Neural progenitor cell (in vitro differentiated cells): ENCODE measurements at regions not wholly inside any gene's neighbourhood (a gene's known extent, or its start where the extent isn't known, plus 50 kb on each side); places are given as distances from the start of the nearest gene placed in this dataset.

Experiments used
- DNase-seq: peaks from one replicate; pipeline ENCODE4 v3.0.0-alpha.2; 2016; ENCODE audit warnings: low spot score
- H2AFZ ChIP-seq: fragments of 200-600 bp; sonication (generic); replicated peaks from 2 replicates; pipeline ENCODE4 v1.6.1; 2016; ENCODE audit warnings: antibody characterized with exemption
- H3F3A ChIP-seq: fragments of 200-600 bp; sonication (generic); 2 replicates; pipeline ENCODE4 v1.6.1; 2016; ENCODE audit warnings: antibody characterized with exemption, low read depth
- H3K27ac ChIP-seq: fragments of 200-600 bp; sonication (generic); 2 replicates; pipeline ENCODE4 v1.5.1; 2016; ENCODE audit warnings: mild to moderate bottlenecking
- H3K27me3 ChIP-seq: fragments of 200-600 bp; sonication (generic); 2 replicates; pipeline ENCODE4 v1.6.1; 2016; ENCODE audit warnings: mild to moderate bottlenecking, moderate library complexity
- H3K36me3 ChIP-seq: fragments of 200-600 bp; sonication (generic); 2 replicates; pipeline ENCODE4 v1.5.1; 2016
- H3K4me1 ChIP-seq: fragments of 200-600 bp; sonication (generic); 2 replicates; pipeline ENCODE4 v1.6.1; 2016; ENCODE audit warnings: mixed run types
- H3K4me2 ChIP-seq: fragments of 200-600 bp; sonication (generic); 2 replicates; pipeline ENCODE4 v1.6.1; 2016
- H3K4me3 ChIP-seq: fragments of 200-600 bp; sonication (generic); 2 replicates; pipeline ENCODE4 v1.5.1; 2016
- H3K79me2 ChIP-seq: fragments of 200-600 bp; sonication (generic); 2 replicates; pipeline ENCODE4 v1.6.1; 2016; ENCODE audit warnings: low read depth
- H3K9ac ChIP-seq: fragments of 200-600 bp; sonication (generic); 2 replicates; pipeline ENCODE4 v1.6.1; 2016
- H3K9me3 ChIP-seq: fragments of 200-600 bp; sonication (generic); 2 replicates; pipeline ENCODE4 v1.5.1; 2016; ENCODE audit warnings: low read depth
- H4K20me1 ChIP-seq: fragments of 200-600 bp; sonication (generic); 2 replicates; pipeline ENCODE4 v1.6.1; 2016; ENCODE audit warnings: low read depth
- H3K27ac Mint-ChIP-seq: 3 replicates; pipeline ENCODE4 v1.8.0; 2021; ENCODE audit warnings: mixed read lengths
- H3K27me3 Mint-ChIP-seq: 2 replicates; pipeline ENCODE4 v1.8.0; 2022; ENCODE audit warnings: low read depth, mild to moderate bottlenecking, inconsistent platforms, moderate library complexity, mixed read lengths; ENCODE audit not compliant: insufficient read depth
- H3K36me3 Mint-ChIP-seq: 3 replicates; pipeline ENCODE4 v1.8.0; 2021; ENCODE audit warnings: mixed read lengths
- H3K4me1 Mint-ChIP-seq: 3 replicates; pipeline ENCODE4 v1.8.0; 2021; ENCODE audit warnings: mixed read lengths
- H3K4me3 Mint-ChIP-seq: 3 replicates; pipeline ENCODE4 v1.8.0; 2021; ENCODE audit warnings: mild to moderate bottlenecking, moderate library complexity, mixed read lengths
- H3K9me3 Mint-ChIP-seq: 3 replicates; pipeline ENCODE4 v1.8.0; 2020; ENCODE audit warnings: mixed read lengths
- EZH2 ChIP-seq: fragments of 200-600 bp; sonication (generic); IDR thresholded peaks from 2 replicates; pipeline ENCODE4 v1.6.1; 2017; ENCODE audit warnings: antibody characterized with exemption, mild to moderate bottlenecking, moderate library complexity
- EZH2phosphoT487 ChIP-seq: fragments of 200-600 bp; sonication (generic); IDR thresholded peaks from 2 replicates; pipeline ENCODE4 v1.6.1; 2017; ENCODE audit warnings: antibody characterized with exemption
- TF ChIP-seq, protein P1 (sequence below): fragments of 200-600 bp; sonication (generic); IDR thresholded peaks from 2 replicates; pipeline ENCODE4 v1.5.1; 2017; ENCODE audit warnings: antibody characterized with exemption, mild to moderate bottlenecking

DNA sequence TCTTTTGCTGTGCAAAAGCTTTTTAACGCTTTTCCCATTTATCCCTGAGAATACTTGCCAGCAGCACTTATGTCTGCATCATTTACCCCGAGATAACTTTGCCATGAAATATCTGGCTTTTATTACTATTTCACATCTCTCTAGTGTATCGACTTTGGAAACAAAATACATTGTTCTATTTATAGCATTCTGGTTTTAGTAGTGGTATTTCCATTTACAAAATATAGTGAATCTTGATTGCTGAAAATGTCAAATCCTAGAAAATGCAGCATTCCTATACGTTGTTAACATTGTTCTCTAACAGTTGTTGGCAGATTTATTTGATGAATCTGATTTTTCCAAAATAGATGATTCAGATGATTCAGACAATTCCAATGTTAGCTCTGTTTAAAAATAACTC, 189.3 kb upstream of the SPRY2 start:
- Histone ChIP-seq H3K4me1 (peaks cover 9% of the 10 kb centered on the region), H3K4me3 (no peak overlapping the region), H3K4me2 (no peak overlapping the region), H2AFZ (no peak overlapping the region), H3K9me3 (no peaks in the 10 kb centered on the region), H3K36me3 (no peaks in the 10 kb centered on the region), H3K27ac (no peak overlapping the region), H3K79me2 (no peaks in the 10 kb centered on the region), H3F3A (no peaks in the 10 kb centered on the region), H3K9ac (no peak overlapping the region), H4K20me1 (no peaks in the 10 kb centered on the region), H3K27me3 (no peaks in the 10 kb centered on the region)
- no peak overlapping the region for H3K4me3 Mint-ChIP-seq
- peaks cover 3% of the 10 kb centered on the region for H3K36me3 Mint-ChIP-seq
- no peaks in the 10 kb centered on the region for H3K27me3 Mint-ChIP-seq
- no peaks in the 10 kb centered on the region for H3K4me1 Mint-ChIP-seq
- no peak for DNase-seq
- no peak for TF ChIP-seq EZH2phosphoT487
- TF ChIP-seq, protein P1, sequence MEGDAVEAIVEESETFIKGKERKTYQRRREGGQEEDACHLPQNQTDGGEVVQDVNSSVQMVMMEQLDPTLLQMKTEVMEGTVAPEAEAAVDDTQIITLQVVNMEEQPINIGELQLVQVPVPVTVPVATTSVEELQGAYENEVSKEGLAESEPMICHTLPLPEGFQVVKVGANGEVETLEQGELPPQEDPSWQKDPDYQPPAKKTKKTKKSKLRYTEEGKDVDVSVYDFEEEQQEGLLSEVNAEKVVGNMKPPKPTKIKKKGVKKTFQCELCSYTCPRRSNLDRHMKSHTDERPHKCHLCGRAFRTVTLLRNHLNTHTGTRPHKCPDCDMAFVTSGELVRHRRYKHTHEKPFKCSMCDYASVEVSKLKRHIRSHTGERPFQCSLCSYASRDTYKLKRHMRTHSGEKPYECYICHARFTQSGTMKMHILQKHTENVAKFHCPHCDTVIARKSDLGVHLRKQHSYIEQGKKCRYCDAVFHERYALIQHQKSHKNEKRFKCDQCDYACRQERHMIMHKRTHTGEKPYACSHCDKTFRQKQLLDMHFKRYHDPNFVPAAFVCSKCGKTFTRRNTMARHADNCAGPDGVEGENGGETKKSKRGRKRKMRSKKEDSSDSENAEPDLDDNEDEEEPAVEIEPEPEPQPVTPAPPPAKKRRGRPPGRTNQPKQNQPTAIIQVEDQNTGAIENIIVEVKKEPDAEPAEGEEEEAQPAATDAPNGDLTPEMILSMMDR = no peak
- TF ChIP-seq EZH2 = no peak
- H3K27ac Mint-ChIP-seq = no peak overlapping the region
- H3K9me3 Mint-ChIP-seq = peaks cover 18% of the 10 kb centered on the region

DNA sequence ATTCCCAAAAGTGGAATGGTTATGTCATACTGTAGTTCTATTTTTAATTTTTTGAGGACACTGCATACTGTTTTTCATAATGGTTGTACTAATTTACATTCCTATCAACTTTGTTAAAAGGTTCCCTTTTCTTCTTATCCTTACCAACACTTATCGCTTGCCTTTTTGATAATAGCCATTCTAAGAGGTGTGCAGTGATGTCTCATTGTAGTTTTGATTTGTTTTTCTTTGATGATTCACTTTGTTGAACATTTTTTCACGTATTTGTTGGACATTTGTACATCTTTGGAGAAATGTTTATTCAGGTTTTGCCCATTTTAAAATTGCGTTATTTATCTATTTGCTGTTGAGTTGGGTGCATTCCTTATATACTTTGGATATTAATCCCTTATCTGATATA, 188.8 kb upstream of the SPRY2 start:
- Histone ChIP-seq H3K4me1 (peaks cover 9% of the 10 kb centered on the region), H3K27ac (no peak overlapping the region), H3K36me3 (no peaks in the 10 kb centered on the region), H3K79me2 (no peaks in the 10 kb centered on the region), H3F3A (no peaks in the 10 kb centered on the region), H3K9me3 (no peaks in the 10 kb centered on the region), H2AFZ (no peak overlapping the region), H3K4me3 (no peak overlapping the region), H3K27me3 (no peaks in the 10 kb centered on the region), H3K9ac (no peak overlapping the region), H4K20me1 (no peaks in the 10 kb centered on the region), H3K4me2 (no peak overlapping the region)
- Mint-ChIP-seq H3K27me3 (no peaks in the 10 kb centered on the region), H3K27ac (no peak overlapping the region), H3K36me3 (peaks cover 3% of the 10 kb centered on the region), H3K4me1 (no peaks in the 10 kb centered on the region), H3K9me3 (peaks cover 18% of the 10 kb centered on the region), H3K4me3 (no peak overlapping the region)
- TF ChIP-seq, protein P1 = no peak
- TF ChIP-seq EZH2phosphoT487 (no peak), EZH2 (no peak)
- DNase-seq = no peak

GRCh38 chr13:80528733-80529132, 187.8 kb upstream of the SPRY2 start:
- Histone ChIP-seq H3F3A (no peaks in the 10 kb centered on the region), H3K4me2 (no peak overlapping the region), H3K4me1 (peaks cover 10% of the 10 kb centered on the region), H3K79me2 (no peaks in the 10 kb centered on the region), H4K20me1 (no peaks in the 10 kb centered on the region), H2AFZ (no peak overlapping the region), H3K9ac (no peak overlapping the region), H3K27me3 (no peaks in the 10 kb centered on the region), H3K4me3 (no peak overlapping the region), H3K36me3 (no peaks in the 10 kb centered on the region), H3K9me3 (no peaks in the 10 kb centered on the region), H3K27ac (no peak overlapping the region)
- peaks cover 3% of the 10 kb centered on the region for H3K36me3 Mint-ChIP-seq
- TF ChIP-seq EZH2 = no peak
- TF ChIP-seq, protein P1 = no peak
- H3K4me3 Mint-ChIP-seq = no peak overlapping the region
- H3K4me1 Mint-ChIP-seq = no peaks in the 10 kb centered on the region
- H3K27ac Mint-ChIP-seq = no peak overlapping the region
- peaks cover 18% of the 10 kb centered on the region for H3K9me3 Mint-ChIP-seq
- no peaks in the 10 kb centered on the region for H3K27me3 Mint-ChIP-seq
- DNase-seq = no peak

GRCh38 chr13:80527400-80527799, 186.5 kb upstream of the SPRY2 start:
- Mint-ChIP-seq H3K27ac (no peak overlapping the region), H3K27me3 (no peaks in the 10 kb centered on the region), H3K4me3 (no peak overlapping the region), H3K4me1 (no peaks in the 10 kb centered on the region), H3K36me3 (peaks cover 3% of the 10 kb centered on the region), H3K9me3 (peaks cover 18% of the 10 kb centered on the region)
- TF ChIP-seq EZH2 = no peak
- TF ChIP-seq, protein P1 = no peak
- TF ChIP-seq EZH2phosphoT487 = no peak
- no peak for DNase-seq
- no peak overlapping the region for H3K9ac ChIP-seq
- H3K4me2 ChIP-seq = no peak overlapping the region
- H3K79me2 ChIP-seq = no peaks in the 10 kb centered on the region
- H2AFZ ChIP-seq = no peak overlapping the region
- H3K27ac ChIP-seq = no peak overlapping the region
- H4K20me1 ChIP-seq = no peaks in the 10 kb centered on the region
- no peaks in the 10 kb centered on the region for H3K36me3 ChIP-seq
- H3K9me3 ChIP-seq = no peaks in the 10 kb centered on the region
- no peaks in the 10 kb centered on the region for H3K27me3 ChIP-seq
- H3K4me1 ChIP-seq = peaks cover 20% of the 10 kb centered on the region
- no peak overlapping the region for H3K4me3 ChIP-seq
- no peaks in the 10 kb centered on the region for H3F3A ChIP-seq
